ENCODE measurements at regions not wholly inside any gene's neighbourhood (a gene's known extent, or its start where the extent isn't known, plus 50 kb on each side); places are given as distances from the start of the nearest gene placed in this dataset.

- POLR2A ChIA-PET: no interaction called here
These were observed 71.9 kb upstream of the NPY start for GRCh38 chr7:24212073-24212472.

More at GRCh38 chr7:24212073-24212472, 71.9 kb upstream of the NPY start:
- intact Hi-C loops (cut with micrococcal nuclease): no loop called here
- Histone ChIP-seq H4K20me1 (ENCODE audit: insufficient read depth) (no peaks in the 10 kb centered on the region), H3K4me2 (ENCODE audit: low read length) (no peak overlapping the region), H3K4me1 (ENCODE audit: control insufficient read depth in 1 of 2, insufficient read depth in 2 of 2, low read length in 2 of 2) (no peaks in the 10 kb centered on the region), H3K27ac (ENCODE audit: low read depth, low read length) (no peak overlapping the region), H3K9ac (ENCODE audit: low read length) (no peak overlapping the region), H3K4me3 (replicated peaks in 1 of 2; ENCODE audit: low read depth in 1 of 2, low read length in 2 of 2) (no peak overlapping the region), H3K9me3 (ENCODE audit: control insufficient read depth in 1 of 2, insufficient read depth in 1 of 2, low read depth in 1 of 2, low read length in 2 of 2) (no peaks in the 10 kb centered on the region), H3K27me3 (ENCODE audit: insufficient read depth, low read length) (no peaks in the 10 kb centered on the region), H3K36me3 (ENCODE audit: control insufficient read depth in 1 of 2, insufficient read depth in 2 of 2, low read length in 2 of 2) (no peaks in the 10 kb centered on the region), H2AFZ (ENCODE audit: low read depth, low read length, poor library complexity, severe bottlenecking) (no peak overlapping the region), H3K9me2 (ENCODE audit: insufficient read depth) (no peaks in the 10 kb centered on the region), H3K79me2 (ENCODE audit: insufficient read depth, low read length) (no peaks in the 10 kb centered on the region)
- DNase-seq (ENCODE audit: low read depth, low spot score) (no peak), ATAC-seq (no peak)
- BruUV-seq (replicated peaks): no TSS peak
- CTCF ChIA-PET: no interaction called here
- TF ChIP-seq, protein P1, sequence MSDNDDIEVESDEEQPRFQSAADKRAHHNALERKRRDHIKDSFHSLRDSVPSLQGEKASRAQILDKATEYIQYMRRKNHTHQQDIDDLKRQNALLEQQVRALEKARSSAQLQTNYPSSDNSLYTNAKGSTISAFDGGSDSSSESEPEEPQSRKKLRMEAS (IDR thresholded peaks at IDR 0.05): no peak
- TF ChIP-seq TCF7L2 (IDR thresholded peaks at IDR 0.05; ENCODE audit: borderline replicate concordance, extremely low read depth, insufficient read depth, insufficient read length) (no peak), ATF3 (IDR thresholded peaks at IDR 0.05) (no peak), CEBPB (IDR thresholded peaks at IDR 0.05; ENCODE audit: low read depth) (no peak), ZBTB33 (IDR thresholded peaks at IDR 0.05; ENCODE audit: extremely low read depth, insufficient replicate concordance, low read length) (no peak), EZH2 (IDR thresholded peaks at IDR 0.05) (no peak), SP1 (IDR thresholded peaks at IDR 0.05; ENCODE audit: low read depth) (no peak), POLR2A (IDR thresholded peaks at IDR 0.05; ENCODE audit: borderline replicate concordance, extremely low read depth, insufficient read depth, insufficient read length) (no peak), SIN3A (IDR thresholded peaks at IDR 0.05; ENCODE audit: low read depth) (no peak), ZFX (IDR thresholded peaks at IDR 0.05) (no peak), ELF1 (IDR thresholded peaks at IDR 0.05; ENCODE audit: borderline replicate concordance, low read depth) (no peak), FOSL1 (IDR thresholded peaks at IDR 0.05; ENCODE audit: low read depth) (no peak), RAD21 (IDR thresholded peaks at IDR 0.05; ENCODE audit: low read depth) (no peak), SRF (IDR thresholded peaks at IDR 0.05; ENCODE audit: low read depth) (no peak), REST (IDR thresholded peaks at IDR 0.05; ENCODE audit: low read depth) (no peak)
- TF ChIP-seq, protein P2, sequence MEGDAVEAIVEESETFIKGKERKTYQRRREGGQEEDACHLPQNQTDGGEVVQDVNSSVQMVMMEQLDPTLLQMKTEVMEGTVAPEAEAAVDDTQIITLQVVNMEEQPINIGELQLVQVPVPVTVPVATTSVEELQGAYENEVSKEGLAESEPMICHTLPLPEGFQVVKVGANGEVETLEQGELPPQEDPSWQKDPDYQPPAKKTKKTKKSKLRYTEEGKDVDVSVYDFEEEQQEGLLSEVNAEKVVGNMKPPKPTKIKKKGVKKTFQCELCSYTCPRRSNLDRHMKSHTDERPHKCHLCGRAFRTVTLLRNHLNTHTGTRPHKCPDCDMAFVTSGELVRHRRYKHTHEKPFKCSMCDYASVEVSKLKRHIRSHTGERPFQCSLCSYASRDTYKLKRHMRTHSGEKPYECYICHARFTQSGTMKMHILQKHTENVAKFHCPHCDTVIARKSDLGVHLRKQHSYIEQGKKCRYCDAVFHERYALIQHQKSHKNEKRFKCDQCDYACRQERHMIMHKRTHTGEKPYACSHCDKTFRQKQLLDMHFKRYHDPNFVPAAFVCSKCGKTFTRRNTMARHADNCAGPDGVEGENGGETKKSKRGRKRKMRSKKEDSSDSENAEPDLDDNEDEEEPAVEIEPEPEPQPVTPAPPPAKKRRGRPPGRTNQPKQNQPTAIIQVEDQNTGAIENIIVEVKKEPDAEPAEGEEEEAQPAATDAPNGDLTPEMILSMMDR (IDR thresholded peaks at IDR 0.05 in 2 of 3, conservative IDR thresholded peaks at IDR 0.05 in 1 of 3; ENCODE audit: borderline replicate concordance in 1 of 3, insufficient read depth in 1 of 3, low read depth in 2 of 3, low read length in 2 of 3): no peak
- RAD21 ChIA-PET (ENCODE audit: low non-redundant PET in 1 of 2, low total read pairs in 2 of 2, uncharacterized antibody in 2 of 2, unreplicated experiment in 2 of 2): no interaction called here
